ENCODE measurements at regions not wholly inside any gene's neighbourhood (a gene's known extent, or its start where the extent isn't known, plus 50 kb on each side); places are given as distances from the start of the nearest gene placed in this dataset.
"Not testable (repeated sequence)": the region's sequence is repeated elsewhere in the genome, so short reads cannot be mapped to it uniquely, and the experiment has no call there.

GRCh38 chr1:29920784-29921183 is 684.5 kb downstream of the PTPRU start:
- TF ChIP-seq GATA1 (IDR thresholded peaks at IDR 0.05; ENCODE audit: low read depth, low read length) (no peak), POLR2A (IDR thresholded peaks at IDR 0.05; ENCODE audit: low read length) (no peak)
- no peak for DNase-seq

GRCh38 chr1:29920316-29920715 is 684.0 kb downstream of the PTPRU start:
- TF ChIP-seq POLR2A (IDR thresholded peaks at IDR 0.05; ENCODE audit: low read length) (no peak), GATA1 (IDR thresholded peaks at IDR 0.05; ENCODE audit: low read depth, low read length) (no peak)
- no peak for DNase-seq

GRCh38 chr1:29919041-29919440 is 682.7 kb downstream of the PTPRU start:
- DNase-seq: not testable (repeated sequence)

GRCh38 chr1:29916656-29917369 is 680.5 kb downstream of the PTPRU start:
- TF ChIP-seq GATA1 (IDR thresholded peaks at IDR 0.05; ENCODE audit: low read depth, low read length) (no peak), POLR2A (IDR thresholded peaks at IDR 0.05; ENCODE audit: low read length) (no peak)
- no peak for DNase-seq

- TF ChIP-seq POLR2A (IDR thresholded peaks at IDR 0.05; ENCODE audit: low read length) (no peak), GATA1 (IDR thresholded peaks at IDR 0.05; ENCODE audit: low read depth, low read length) (no peak)
- DNase-seq: no peak
Observed at GRCh38 chr1:29914936-29915335, 678.6 kb downstream of the PTPRU start.

GRCh38 chr1:29912425-29912824 is 676.1 kb downstream of the PTPRU start:
- peak; percentile 10 to 43 for DNase-seq
- no peak for TF ChIP-seq GATA1 (IDR thresholded peaks at IDR 0.05; ENCODE audit: low read depth, low read length)
- TF ChIP-seq POLR2A (IDR thresholded peaks at IDR 0.05; ENCODE audit: low read length): no peak

GRCh38 chr1:29909962-29910361 is 673.6 kb downstream of the PTPRU start:
- TF ChIP-seq POLR2A (IDR thresholded peaks at IDR 0.05; ENCODE audit: low read length) (no peak), GATA1 (IDR thresholded peaks at IDR 0.05; ENCODE audit: low read depth, low read length) (no peak)
- DNase-seq: no peak

GRCh38 chr1:29907596-29907995 is 671.3 kb downstream of the PTPRU start:
- DNase-seq: no peak
- TF ChIP-seq GATA1 (IDR thresholded peaks at IDR 0.05; ENCODE audit: low read depth, low read length): no peak

- DNase-seq: no peak
- TF ChIP-seq GATA1 (IDR thresholded peaks at IDR 0.05; ENCODE audit: low read depth, low read length): no peak
- TF ChIP-seq POLR2A (IDR thresholded peaks at IDR 0.05; ENCODE audit: low read length): no peak
Observed at GRCh38 chr1:29906927-29907326, 670.6 kb downstream of the PTPRU start.

- no peak for DNase-seq
- TF ChIP-seq GATA1 (IDR thresholded peaks at IDR 0.05; ENCODE audit: low read depth, low read length) (no peak), POLR2A (IDR thresholded peaks at IDR 0.05; ENCODE audit: low read length) (no peak)
Observed at GRCh38 chr1:29903548-29904166, 667.3 kb downstream of the PTPRU start.

GRCh38 chr1:29901624-29902325 is 665.5 kb downstream of the PTPRU start:
- no peak for TF ChIP-seq POLR2A (IDR thresholded peaks at IDR 0.05; ENCODE audit: low read length)
- TF ChIP-seq GATA1 (IDR thresholded peaks at IDR 0.05; ENCODE audit: low read depth, low read length): no peak
- DNase-seq: no peak

- no peak for TF ChIP-seq GATA1 (IDR thresholded peaks at IDR 0.05; ENCODE audit: low read depth, low read length)
- TF ChIP-seq POLR2A (IDR thresholded peaks at IDR 0.05; ENCODE audit: low read length): no peak
Observed at GRCh38 chr1:29900712-29901111, 664.4 kb downstream of the PTPRU start.

GRCh38 chr1:29900104-29900679 is 663.9 kb downstream of the PTPRU start:
- no peak for TF ChIP-seq GATA1 (IDR thresholded peaks at IDR 0.05; ENCODE audit: low read depth, low read length)
- TF ChIP-seq POLR2A (IDR thresholded peaks at IDR 0.05; ENCODE audit: low read length): no peak
- DNase-seq: no peak

More at GRCh38 chr1:29900712-29901111, 664.4 kb downstream of the PTPRU start:
- DNase-seq: no peak

Measured in erythroblast (primary cell).